IMR-90 (cell line): ENCODE measurements at regions not wholly inside any gene's neighbourhood (a gene's known extent, or its start where the extent isn't known, plus 50 kb on each side); places are given as distances from the start of the nearest gene placed in this dataset.
A peak's percentile ranks its signal among the peaks of the same experiment; 100 is the strongest.

Experiments
- ATAC-seq: fragments of 200-7000 bp; cut with Tn5 transposase; 2 replicates; pipeline ENCODE4 v1.9.1; 2020; ENCODE audit warnings: low read depth, mild to moderate bottlenecking, moderate library complexity
- BruUV-seq: library from RNA; stranded (reverse); fragments of 400-500 nt; replicated peaks from 2 replicates; lab custom pipeline; 2021; lab: Mats Ljungman, UMichigan
- CTCF ChIA-PET: fragments of 300-600 bp; formaldehyde crosslinking; extraction: SDS; loops from one replicate; lab custom pipeline; 2021; ENCODE audit warnings: antibody characterized with exemption; lab: Yijun Ruan, JAX
- POLR2A ChIA-PET: fragments of 300-600 bp; sonication (Branson Sonifier 250); formaldehyde crosslinking; loops from one replicate; lab custom pipeline; 2022; ENCODE audit warnings: antibody characterized with exemption; ENCODE audit not compliant: unreplicated experiment; lab: Charles Lee
- DNase-seq: peaks from one replicate; pipeline ENCODE4 v3.0.0; 2013
- H2AFZ ChIP-seq: replicated peaks from 2 replicates; pipeline ENCODE3; 2013; ENCODE audit warnings: low read length, mild to moderate bottlenecking; ENCODE audit not compliant: poor library complexity
- H2AK5ac ChIP-seq: 2 replicates; pipeline ENCODE4 v1.6.1; 2013; ENCODE audit warnings: low read depth, low read length, inconsistent platforms
- H2AK9ac ChIP-seq: replicated peaks from 2 replicates; pipeline ENCODE3; 2013; ENCODE audit warnings: mild to moderate bottlenecking, low read depth, low read length, moderate library complexity; ENCODE audit not compliant: poor library complexity
- H2BK120ac ChIP-seq: 2 replicates; pipeline ENCODE4 v1.6.1; 2013; ENCODE audit warnings: low read depth, low read length, inconsistent platforms
- H2BK15ac ChIP-seq: 3 replicates; pipeline ENCODE4 v1.6.1; 2013; ENCODE audit warnings: low read depth, low read length, inconsistent platforms
- H2BK20ac ChIP-seq: 2 replicates; pipeline ENCODE4 v1.6.1; 2013; ENCODE audit warnings: low read depth, mild to moderate bottlenecking, inconsistent platforms, low read length, moderate library complexity
- H2BK5ac ChIP-seq: 2 replicates; pipeline ENCODE4 v1.6.1; 2013; ENCODE audit warnings: mild to moderate bottlenecking, low read depth, low read length, inconsistent platforms; ENCODE audit not compliant: poor library complexity, severe bottlenecking
- H3K14ac ChIP-seq: replicated peaks from 2 replicates; pipeline ENCODE4 v1.6.1; 2013; ENCODE audit warnings: low read depth, low read length, inconsistent platforms
- H3K18ac ChIP-seq: 2 replicates; pipeline ENCODE4 v1.6.1; 2013; ENCODE audit warnings: low read depth, low read length, control low read depth
- H3K23ac ChIP-seq: 2 replicates; pipeline ENCODE4 v1.6.1; 2013; ENCODE audit warnings: low read depth, low read length, inconsistent platforms
- H3K27ac ChIP-seq: 2 replicates; pipeline ENCODE4 v1.5.1; 2013; ENCODE audit warnings: mild to moderate bottlenecking, control low read depth, low read length; ENCODE audit not compliant: insufficient read depth
- H3K27me3 ChIP-seq: 2 replicates; pipeline ENCODE4 v1.6.1; 2013; ENCODE audit warnings: low read length; ENCODE audit not compliant: control insufficient read depth, insufficient read depth
- H3K36me3 ChIP-seq: 2 replicates; pipeline ENCODE4 v1.6.1; 2013; ENCODE audit warnings: low read length, mixed read lengths; ENCODE audit not compliant: control insufficient read depth, insufficient read depth
- H3K4ac ChIP-seq: 2 replicates; pipeline ENCODE4 v1.6.1; 2013; ENCODE audit warnings: low read depth, low read length, inconsistent platforms
- H3K4me1 ChIP-seq: 2 replicates; pipeline ENCODE4 v1.6.1; 2013; ENCODE audit warnings: low read length, mixed read lengths; ENCODE audit not compliant: control insufficient read depth, insufficient read depth
- H3K4me2 ChIP-seq: 2 replicates; pipeline ENCODE4 v1.6.1; 2013; ENCODE audit warnings: low read depth, mild to moderate bottlenecking, control low read depth, low read length, moderate library complexity
- H3K4me3 ChIP-seq: 2 replicates; pipeline ENCODE4 v1.5.1; 2013; ENCODE audit warnings: low read depth, mild to moderate bottlenecking, control low read depth, low read length, moderate library complexity; ENCODE audit not compliant: insufficient read depth
- H3K56ac ChIP-seq: 2 replicates; pipeline ENCODE4 v1.6.1; 2013; ENCODE audit warnings: low read length, inconsistent platforms; ENCODE audit not compliant: insufficient read depth; ENCODE audit errors: extremely low read depth
- H3K79me1 ChIP-seq, 2 experiments: 2 replicates each; pipeline ENCODE4 v1.6.1; 2013; ENCODE audit warnings: low read length in 2 of 2, inconsistent platforms in 1 of 2, low read depth in 1 of 2
- H3K9ac ChIP-seq: 2 replicates; pipeline ENCODE4 v1.6.1; 2013; ENCODE audit warnings: low read depth, low read length, control low read depth
- H3K9me1 ChIP-seq: 2 replicates; pipeline ENCODE4 v1.6.1; 2013; ENCODE audit warnings: low read length, inconsistent platforms; ENCODE audit not compliant: insufficient read depth
- H3K9me3 ChIP-seq: 2 replicates; pipeline ENCODE4 v1.6.1; 2013; ENCODE audit warnings: low read length; ENCODE audit not compliant: control insufficient read depth, insufficient read depth
- H4K20me1 ChIP-seq: 2 replicates; pipeline ENCODE4 v1.6.1; 2013; ENCODE audit warnings: low read length, inconsistent platforms; ENCODE audit not compliant: insufficient read depth
- H4K5ac ChIP-seq: 2 replicates; pipeline ENCODE4 v1.6.1; 2013; ENCODE audit warnings: mild to moderate bottlenecking, low read depth, low read length, control low read depth
- H4K8ac ChIP-seq, 2 experiments: 2 replicates each; pipeline ENCODE4 v1.6.1; 2013; ENCODE audit warnings: low read depth in 2 of 2, low read length in 2 of 2, control low read depth in 1 of 2, inconsistent platforms in 1 of 2
- H4K91ac ChIP-seq: 2 replicates; pipeline ENCODE4 v1.6.1; 2013; ENCODE audit warnings: low read depth, low read length, inconsistent platforms; ENCODE audit not compliant: insufficient read depth
- BHLHE40 ChIP-seq: fragments of 150-350 bp; IDR thresholded peaks from 2 replicates; pipeline ENCODE4 v1.6.1; 2016; ENCODE audit warnings: mild to moderate bottlenecking, low read depth, low read length
- CEBPB ChIP-seq: IDR thresholded peaks from 2 replicates; pipeline ENCODE4 v1.6.1; 2012; ENCODE audit warnings: low read depth, low read length, improper control_type of control experiment
- FOS ChIP-seq: fragments of 150-350 bp; IDR thresholded peaks from 2 replicates; pipeline ENCODE4 v1.6.1; 2016; ENCODE audit warnings: low read depth, low read length
- MAFK ChIP-seq: IDR thresholded peaks from 2 replicates; pipeline ENCODE4 v1.6.1; 2012; ENCODE audit warnings: low read depth, low read length, improper control_type of control experiment
- MXI1 ChIP-seq: IDR thresholded peaks from 2 replicates; pipeline ENCODE4 v1.6.1; 2012; ENCODE audit warnings: low read depth, mild to moderate bottlenecking, low read length, moderate library complexity, borderline replicate concordance
- NFE2L2 ChIP-seq: fragments of 150-350 bp; IDR thresholded peaks from 2 replicates; pipeline ENCODE4 v1.6.1; 2016; ENCODE audit warnings: low read depth, mild to moderate bottlenecking, low read length
- POLR2A ChIP-seq: IDR thresholded peaks from 2 replicates; pipeline ENCODE4 v1.6.1; 2012; ENCODE audit warnings: mild to moderate bottlenecking, low read depth, low read length
- RAD21 ChIP-seq: IDR thresholded peaks from 2 replicates; pipeline ENCODE4 v1.6.1; 2012; ENCODE audit warnings: low read length, improper control_type of control experiment
- RCOR1 ChIP-seq: IDR thresholded peaks from 2 replicates; pipeline ENCODE4 v1.6.1; 2012; ENCODE audit warnings: mild to moderate bottlenecking, low read length, improper control_type of control experiment; ENCODE audit not compliant: insufficient replicate concordance
- RFX5 ChIP-seq: IDR thresholded peaks from 2 replicates; pipeline ENCODE4 v1.8.0; 2012; ENCODE audit warnings: low read depth, mild to moderate bottlenecking, low read length, moderate library complexity
- USF2 ChIP-seq: fragments of 150-350 bp; IDR thresholded peaks from 2 replicates; pipeline ENCODE4 v1.6.1; 2017; ENCODE audit warnings: mild to moderate bottlenecking, antibody characterized with exemption, low read length, low read depth
- WGBS, 2 experiments: methylation state at CpG; one replicate each; pipeline versions ENCODE4 v1.1.5 to v1.1.7; 2013; ENCODE audit warnings: missing lambda C conversion rate in 2 of 2; ENCODE audit not compliant: insufficient read length in 1 of 2; ENCODE audit errors: extremely low coverage in 2 of 2; 5-methylcytosine and 5-hydroxymethylcytosine counted together
- dilution Hi-C: fragments of 300-500 bp; cut with HindIII; formaldehyde crosslinking; loops from one replicate; pipeline ENCODE4 v1.14.3; 2018; ENCODE audit warnings: low sequenced_read_pairs; ENCODE audit not compliant: unreplicated experiment
- in situ Hi-C: fragments of 300-500 bp; cut with MboI; formaldehyde crosslinking; loops from 3 replicates; pipeline ENCODE4 v1.14.3; 2019; ENCODE audit warnings: low sequenced_read_pairs, inconsistent platforms, mixed read lengths
- intact Hi-C: fragments of 100-400 bp; cut with micrococcal nuclease; formaldehyde crosslinking; loops from 2 replicates; pipeline ENCODE4 v1.10.0; 2022
- TF ChIP-seq, protein P1 (sequence below): fragments of 150-350 bp; IDR thresholded peaks from 2 replicates; pipeline ENCODE4 v1.6.1; 2016; ENCODE audit warnings: low read depth, mild to moderate bottlenecking, low read length, moderate library complexity, borderline replicate concordance

DNA sequence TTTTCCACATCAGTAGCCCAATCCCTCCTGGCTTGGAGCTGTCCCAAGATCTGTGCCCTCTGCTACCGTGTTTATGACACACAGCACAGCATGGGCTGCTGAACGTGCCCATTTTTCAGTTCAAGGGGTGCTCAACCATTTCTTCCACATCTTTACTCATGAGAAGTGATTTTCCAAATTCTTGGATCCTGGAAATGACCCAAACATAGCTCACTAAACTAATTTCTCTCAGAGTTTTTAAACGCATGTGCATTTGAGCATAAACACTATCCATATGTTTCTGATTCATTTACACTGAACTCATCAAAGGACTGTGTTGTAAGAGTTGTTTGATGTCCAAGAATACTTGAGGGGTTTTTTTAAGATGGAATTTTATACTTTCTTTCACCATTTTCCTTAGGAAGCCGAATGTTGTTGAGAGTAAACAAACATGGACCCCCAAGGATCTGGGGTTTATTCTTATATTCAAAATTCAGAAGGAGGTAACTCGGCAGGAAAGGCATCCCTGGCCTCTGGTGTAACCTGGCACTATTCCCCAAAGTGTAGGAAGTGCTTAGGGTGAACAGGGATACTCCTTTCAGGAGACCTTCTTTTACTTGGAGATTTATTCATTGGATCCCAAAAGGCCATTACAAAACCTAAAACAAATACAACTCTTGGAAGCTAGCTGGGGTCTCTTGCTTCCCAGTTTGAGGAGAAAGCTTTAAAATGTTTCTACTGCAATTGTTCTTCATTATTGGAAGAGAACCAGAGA lies 215.0 kb downstream of the BMP4 start:
- Histone ChIP-seq H2BK5ac (no peak overlapping the region), H4K8ac (no peak overlapping the region), H3K18ac (peak overlapping the region; percentile 91; the same call in 1 of the 2 replicates), H4K91ac (no peak overlapping the region), H3K56ac (no peak overlapping the region), H2BK120ac (no peak overlapping the region), H3K9ac (no peak overlapping the region), H2AFZ (no peak overlapping the region), H3K4me2 (peak overlapping the region; percentile 59; the same call in 1 of the 2 replicates), H3K4me3 (no peak overlapping the region), H4K20me1 (no peaks in the 10 kb centered on the region), H4K5ac (peak overlapping the region; percentile 75; the same call in 1 of the 2 replicates), H2BK20ac (no peak overlapping the region), H2BK15ac (no peak overlapping the region), H3K27ac (peak overlapping the region; percentile 95; the same call in 1 of the 2 replicates), H3K14ac (no peak overlapping the region), H2AK9ac (no peak overlapping the region), H3K23ac (no peak overlapping the region), H2AK5ac (no peak overlapping the region), H3K9me3 (no peaks in the 10 kb centered on the region), H3K79me1 (no peaks in the 10 kb centered on the region), H3K36me3 (no peaks in the 10 kb centered on the region), H3K27me3 (no peaks in the 10 kb centered on the region; the same call in 1 of the 2 replicates), H3K4ac (no peak overlapping the region), H3K4me1 (peaks cover 4% of the 10 kb centered on the region; the same call in 1 of the 2 replicates), H3K9me1 (no peaks in the 10 kb centered on the region)
- ATAC-seq (peak; percentile 67), DNase-seq (peak; percentile 32)
- TF ChIP-seq USF2 (no peak), MXI1 (no peak), RAD21 (no peak), MAFK (no peak), CEBPB (no peak), BHLHE40 (no peak), POLR2A (no peak), FOS (no peak), NFE2L2 (no peak), RFX5 (no peak), RCOR1 (no peak)
- TF ChIP-seq, protein P1, sequence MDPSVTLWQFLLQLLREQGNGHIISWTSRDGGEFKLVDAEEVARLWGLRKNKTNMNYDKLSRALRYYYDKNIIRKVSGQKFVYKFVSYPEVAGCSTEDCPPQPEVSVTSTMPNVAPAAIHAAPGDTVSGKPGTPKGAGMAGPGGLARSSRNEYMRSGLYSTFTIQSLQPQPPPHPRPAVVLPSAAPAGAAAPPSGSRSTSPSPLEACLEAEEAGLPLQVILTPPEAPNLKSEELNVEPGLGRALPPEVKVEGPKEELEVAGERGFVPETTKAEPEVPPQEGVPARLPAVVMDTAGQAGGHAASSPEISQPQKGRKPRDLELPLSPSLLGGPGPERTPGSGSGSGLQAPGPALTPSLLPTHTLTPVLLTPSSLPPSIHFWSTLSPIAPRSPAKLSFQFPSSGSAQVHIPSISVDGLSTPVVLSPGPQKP, result no peak
- ChIA-PET CTCF (interaction anchor here (0.6 kb wide), 1 partner anchor 125 kb away, joined by 3 read pairs; no protein-coding TSS in a partner anchor), POLR2A (no interaction called here)
- intact Hi-C loops (no loop called here), in situ Hi-C loops (no loop called here), dilution Hi-C loops (no loop called here)
- WGBS, 2 experiments, result no CpG with 5 or more reads among the region's 5 CpGs
- no TSS peak for BruUV-seq
